Endothelial cell (in vitro differentiated cells): ENCODE measurements at regions not wholly inside any gene's neighbourhood (a gene's known extent, or its start where the extent isn't known, plus 50 kb on each side); places are given as distances from the start of the nearest gene placed in this dataset.

Experiments
- DNase-seq: peaks from one replicate; pipeline ENCODE4 v3.0.0; 2021; ENCODE audit warnings: low spot score
- H3K27ac Mint-ChIP-seq: one replicate; pipeline ENCODE4 v1.8.0; 2021; ENCODE audit warnings: mixed read lengths, inconsistent platforms; ENCODE audit not compliant: unreplicated experiment
- H3K27me3 Mint-ChIP-seq: one replicate; pipeline ENCODE4 v1.8.0; 2021; ENCODE audit warnings: mild to moderate bottlenecking, moderate library complexity, mixed read lengths, inconsistent platforms; ENCODE audit not compliant: unreplicated experiment
- H3K36me3 Mint-ChIP-seq: one replicate; pipeline ENCODE4 v1.8.0; 2021; ENCODE audit warnings: mild to moderate bottlenecking, low read depth, mixed read lengths, inconsistent platforms; ENCODE audit not compliant: unreplicated experiment
- H3K4me1 Mint-ChIP-seq: one replicate; pipeline ENCODE4 v1.8.0; 2021; ENCODE audit warnings: mild to moderate bottlenecking, mixed read lengths, inconsistent platforms; ENCODE audit not compliant: unreplicated experiment
- H3K4me3 Mint-ChIP-seq: one replicate; pipeline ENCODE4 v1.8.0; 2021; ENCODE audit warnings: mild to moderate bottlenecking, mixed read lengths, inconsistent platforms; ENCODE audit not compliant: unreplicated experiment
- H3K9me3 Mint-ChIP-seq: one replicate; pipeline ENCODE4 v1.8.0; 2021; ENCODE audit warnings: mixed read lengths, inconsistent platforms; ENCODE audit not compliant: unreplicated experiment
- TF ChIP-seq, protein P1 (sequence below): fragments of 200-600 bp; sonication (generic); IDR thresholded peaks from one replicate; pipeline ENCODE4 v1.5.0; 2021; ENCODE audit warnings: antibody characterized with exemption; ENCODE audit not compliant: unreplicated experiment

- Mint-ChIP-seq H3K27me3 (peaks cover 2% of the 10 kb centered on the region), H3K36me3 (no peaks in the 10 kb centered on the region), H3K4me3 (no peak overlapping the region), H3K9me3 (no peaks in the 10 kb centered on the region), H3K4me1 (peaks cover 7% of the 10 kb centered on the region), H3K27ac (no peak overlapping the region)
- DNase-seq = no peak
- TF ChIP-seq, protein P1, sequence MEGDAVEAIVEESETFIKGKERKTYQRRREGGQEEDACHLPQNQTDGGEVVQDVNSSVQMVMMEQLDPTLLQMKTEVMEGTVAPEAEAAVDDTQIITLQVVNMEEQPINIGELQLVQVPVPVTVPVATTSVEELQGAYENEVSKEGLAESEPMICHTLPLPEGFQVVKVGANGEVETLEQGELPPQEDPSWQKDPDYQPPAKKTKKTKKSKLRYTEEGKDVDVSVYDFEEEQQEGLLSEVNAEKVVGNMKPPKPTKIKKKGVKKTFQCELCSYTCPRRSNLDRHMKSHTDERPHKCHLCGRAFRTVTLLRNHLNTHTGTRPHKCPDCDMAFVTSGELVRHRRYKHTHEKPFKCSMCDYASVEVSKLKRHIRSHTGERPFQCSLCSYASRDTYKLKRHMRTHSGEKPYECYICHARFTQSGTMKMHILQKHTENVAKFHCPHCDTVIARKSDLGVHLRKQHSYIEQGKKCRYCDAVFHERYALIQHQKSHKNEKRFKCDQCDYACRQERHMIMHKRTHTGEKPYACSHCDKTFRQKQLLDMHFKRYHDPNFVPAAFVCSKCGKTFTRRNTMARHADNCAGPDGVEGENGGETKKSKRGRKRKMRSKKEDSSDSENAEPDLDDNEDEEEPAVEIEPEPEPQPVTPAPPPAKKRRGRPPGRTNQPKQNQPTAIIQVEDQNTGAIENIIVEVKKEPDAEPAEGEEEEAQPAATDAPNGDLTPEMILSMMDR = no peak
These were observed 293.3 kb downstream of the BRD1 start for GRCh38 chr22:49534386-49534785.

DNA sequence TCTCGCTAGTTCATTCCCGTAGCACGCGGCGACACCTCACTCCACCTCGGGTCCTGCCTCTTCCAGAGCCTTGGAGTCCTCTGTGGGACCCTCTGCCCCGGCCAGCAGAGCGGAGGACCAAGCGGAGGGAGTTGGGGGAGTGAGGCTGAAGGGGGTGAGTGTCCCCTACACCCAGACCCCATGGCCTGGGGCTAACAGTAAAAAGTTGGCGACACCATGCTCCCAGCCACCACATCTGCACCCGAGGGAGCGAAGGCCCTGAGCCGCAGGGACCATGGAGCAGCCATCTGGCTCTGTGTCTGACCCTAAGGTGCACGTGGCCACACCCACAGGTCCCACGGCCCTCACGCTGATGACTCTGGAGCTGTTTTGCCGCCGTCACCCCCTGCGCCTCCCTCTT, 293.8 kb downstream of the BRD1 start:
- TF ChIP-seq, protein P1 = no peak
- Mint-ChIP-seq H3K27me3 (peaks cover 2% of the 10 kb centered on the region), H3K4me1 (peaks cover 7% of the 10 kb centered on the region), H3K9me3 (no peaks in the 10 kb centered on the region), H3K4me3 (no peak overlapping the region), H3K27ac (no peak overlapping the region), H3K36me3 (no peaks in the 10 kb centered on the region)
- DNase-seq = no peak

DNA sequence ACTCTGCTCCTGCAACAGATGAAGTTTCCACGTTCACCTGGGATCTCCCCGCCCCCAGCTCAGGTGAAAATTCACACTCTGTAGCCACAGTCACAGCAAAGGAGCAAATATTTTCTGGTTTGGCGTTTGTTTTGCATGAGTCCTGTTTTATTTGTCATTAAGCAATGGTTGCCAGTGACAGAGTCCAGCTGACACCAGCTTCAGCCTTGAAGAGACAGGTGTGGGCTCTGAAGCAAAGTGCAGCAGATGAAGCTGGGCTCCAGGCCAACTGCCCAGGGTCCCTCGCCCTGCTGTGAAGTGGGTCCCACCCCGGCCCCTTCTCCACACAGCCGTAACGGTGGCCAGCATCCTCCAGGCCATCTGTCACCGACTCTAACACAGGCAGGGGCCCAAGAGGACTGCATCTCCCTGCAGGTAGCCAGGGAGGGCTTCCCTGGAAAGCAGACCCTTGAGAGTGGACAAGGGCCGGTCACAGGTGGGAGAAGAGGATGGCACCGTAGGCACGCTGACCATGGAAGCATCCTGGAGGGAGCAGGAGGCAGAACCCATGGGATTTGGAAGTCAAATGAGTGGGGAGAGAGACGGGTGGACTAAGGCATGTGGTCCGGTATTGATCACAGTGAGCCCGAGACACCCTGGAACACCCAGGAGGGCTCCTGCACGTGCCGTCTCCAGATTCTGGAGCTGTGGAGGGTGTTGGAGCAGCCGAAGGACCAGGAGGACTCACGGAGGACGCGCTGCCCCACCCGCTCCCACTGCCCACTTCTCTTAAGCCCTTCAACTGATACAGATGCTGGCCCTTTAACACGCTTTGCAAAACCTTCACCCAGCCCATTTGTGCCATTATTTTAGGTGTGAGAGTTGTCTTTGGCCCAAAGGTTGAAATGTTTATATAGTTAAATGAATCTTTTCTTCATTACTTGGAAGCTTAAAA, 294.5 kb downstream of the BRD1 start:
- peaks cover 7% of the 10 kb centered on the region for H3K4me1 Mint-ChIP-seq
- no peak overlapping the region for H3K4me3 Mint-ChIP-seq
- TF ChIP-seq, protein P1 = no peak
- no peak for DNase-seq
- H3K36me3 Mint-ChIP-seq = no peaks in the 10 kb centered on the region
- H3K27ac Mint-ChIP-seq = no peak overlapping the region
- peaks cover 2% of the 10 kb centered on the region for H3K27me3 Mint-ChIP-seq
- no peaks in the 10 kb centered on the region for H3K9me3 Mint-ChIP-seq

DNA sequence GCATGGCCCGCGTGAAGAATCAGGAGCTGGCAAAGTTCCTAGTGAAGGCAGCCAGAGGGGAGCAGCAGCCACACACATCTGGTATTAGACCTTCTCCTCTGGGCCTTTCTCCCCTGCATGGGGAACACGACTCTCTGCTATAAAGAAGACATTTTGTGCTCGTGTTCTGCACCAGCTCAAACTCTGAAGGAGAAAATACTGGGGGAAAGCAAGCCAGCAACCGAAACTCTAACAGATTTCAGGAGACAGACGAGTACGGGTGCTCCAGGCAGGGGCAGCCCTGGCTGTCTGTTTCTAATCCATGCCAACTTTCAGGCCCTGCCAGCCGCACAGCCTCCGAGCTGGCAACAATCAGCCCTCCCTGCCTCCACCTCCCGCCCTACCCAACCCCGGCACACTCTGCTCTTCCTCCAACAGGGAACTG, 296.3 kb downstream of the BRD1 start:
- no peak overlapping the region for H3K27ac Mint-ChIP-seq
- DNase-seq = no peak
- peaks cover 3% of the 10 kb centered on the region for H3K27me3 Mint-ChIP-seq
- H3K9me3 Mint-ChIP-seq = no peaks in the 10 kb centered on the region
- no peak overlapping the region for H3K4me3 Mint-ChIP-seq
- H3K36me3 Mint-ChIP-seq = no peaks in the 10 kb centered on the region
- TF ChIP-seq, protein P1 = no peak
- H3K4me1 Mint-ChIP-seq = peaks cover 3% of the 10 kb centered on the region

GRCh38 chr22:49530671-49531367, 296.9 kb downstream of the BRD1 start:
- no peaks in the 10 kb centered on the region for H3K4me1 Mint-ChIP-seq
- TF ChIP-seq, protein P1 = no peak
- DNase-seq = no peak
- no peaks in the 10 kb centered on the region for H3K9me3 Mint-ChIP-seq
- H3K4me3 Mint-ChIP-seq = no peak overlapping the region
- peaks cover 3% of the 10 kb centered on the region for H3K27me3 Mint-ChIP-seq
- H3K27ac Mint-ChIP-seq = no peak overlapping the region
- H3K36me3 Mint-ChIP-seq = no peaks in the 10 kb centered on the region
